HFFc6 (cell line): ENCODE measurements at regions not wholly inside any gene's neighbourhood (a gene's known extent, or its start where the extent isn't known, plus 50 kb on each side); places are given as distances from the start of the nearest gene placed in this dataset.
"Not testable (repeated sequence)": the region's sequence is repeated elsewhere in the genome, so short reads cannot be mapped to it uniquely, and the experiment has no call there.

Source experiments
- DNase-seq: peaks from one replicate; pipeline ENCODE4 v3.0.0-alpha.2; 2018
- H3K27ac Mint-ChIP-seq: 2 replicates; pipeline ENCODE4 v1.8.0; 2020; ENCODE audit warnings: mild to moderate bottlenecking, mixed read lengths
- H3K27me3 Mint-ChIP-seq: 2 replicates; pipeline ENCODE4 v1.8.0; 2021; ENCODE audit warnings: mild to moderate bottlenecking, moderate library complexity, mixed read lengths; ENCODE audit not compliant: insufficient read depth
- H3K36me3 Mint-ChIP-seq: 2 replicates; pipeline ENCODE4 v1.8.0; 2021; ENCODE audit warnings: low read depth, mixed read lengths
- H3K4me1 Mint-ChIP-seq: 2 replicates; pipeline ENCODE4 v1.8.0; 2020; ENCODE audit warnings: low read depth, mixed read lengths
- H3K4me3 Mint-ChIP-seq: 2 replicates; pipeline ENCODE4 v1.8.0; 2020; ENCODE audit warnings: mild to moderate bottlenecking, moderate library complexity, mixed read lengths
- H3K9me3 Mint-ChIP-seq: 2 replicates; pipeline ENCODE4 v1.8.0; 2020; ENCODE audit warnings: mild to moderate bottlenecking, mixed read lengths
- CTCF ChIP-seq: fragments of 200-600 bp; sonication (generic); IDR thresholded peaks from 2 replicates; pipeline ENCODE4 v1.5.0; 2021; ENCODE audit warnings: antibody characterized with exemption, mild to moderate bottlenecking

- Mint-ChIP-seq H3K36me3 (no peaks in the 10 kb centered on the region), H3K27ac (no peak overlapping the region), H3K27me3 (0 out of 2 replicates have a peak, but pooled peaks cover 1% of the 10 kb centered on the region), H3K9me3 (peaks cover 40% of the 10 kb centered on the region), H3K4me3 (no peak overlapping the region), H3K4me1 (no peaks in the 10 kb centered on the region)
- DNase-seq = no peak
- no peak for TF ChIP-seq CTCF
Measured at GRCh38 chr4:82126512-82127040, 247.2 kb downstream of the HNRNPD start.

- DNase-seq = no peak
- H3K36me3 Mint-ChIP-seq = no peaks in the 10 kb centered on the region
- H3K27me3 Mint-ChIP-seq = 0 out of 2 replicates have a peak, but pooled peaks cover 1% of the 10 kb centered on the region
- H3K4me1 Mint-ChIP-seq = no peaks in the 10 kb centered on the region
- TF ChIP-seq CTCF = no peak
- peaks cover 40% of the 10 kb centered on the region for H3K9me3 Mint-ChIP-seq
- H3K4me3 Mint-ChIP-seq = no peak overlapping the region
- H3K27ac Mint-ChIP-seq = no peak overlapping the region
Measured at GRCh38 chr4:82125787-82126297, 247.9 kb downstream of the HNRNPD start.

- H3K27ac Mint-ChIP-seq = no peak overlapping the region
- no peak for DNase-seq
- no peaks in the 10 kb centered on the region for H3K4me1 Mint-ChIP-seq
- no peak for TF ChIP-seq CTCF
- peaks cover 40% of the 10 kb centered on the region for H3K9me3 Mint-ChIP-seq
- H3K27me3 Mint-ChIP-seq = 0 out of 2 replicates have a peak, but pooled peaks cover 1% of the 10 kb centered on the region
- H3K4me3 Mint-ChIP-seq = no peak overlapping the region
- H3K36me3 Mint-ChIP-seq = no peaks in the 10 kb centered on the region
Measured at GRCh38 chr4:82124932-82125786, 248.6 kb downstream of the HNRNPD start.

GRCh38 chr4:82124365-82124764, 249.4 kb downstream of the HNRNPD start:
- H3K27me3 Mint-ChIP-seq = 0 out of 2 replicates have a peak, but pooled peaks cover 1% of the 10 kb centered on the region

GRCh38 chr4:82123934-82124333, 249.9 kb downstream of the HNRNPD start:
- H3K9me3 Mint-ChIP-seq = peaks cover 39% of the 10 kb centered on the region
- H3K36me3 Mint-ChIP-seq = no peaks in the 10 kb centered on the region
- H3K27me3 Mint-ChIP-seq = 0 out of 2 replicates have a peak, but pooled peaks cover 1% of the 10 kb centered on the region

More at GRCh38 chr4:82124365-82124764, 249.4 kb downstream of the HNRNPD start:
- Mint-ChIP-seq H3K4me1 (no peaks in the 10 kb centered on the region), H3K9me3 (peaks cover 40% of the 10 kb centered on the region), H3K4me3 (no peak overlapping the region), H3K36me3 (no peaks in the 10 kb centered on the region), H3K27ac (no peak overlapping the region)
- no peak for DNase-seq
- no peak for TF ChIP-seq CTCF

GRCh38 chr4:82115183-82115582, 258.6 kb downstream of the HNRNPD start:
- peaks cover 24% of the 10 kb centered on the region for H3K9me3 Mint-ChIP-seq
- not testable (repeated sequence) for H3K27me3 Mint-ChIP-seq, H3K36me3 Mint-ChIP-seq, H3K4me3 Mint-ChIP-seq, DNase-seq, H3K4me1 Mint-ChIP-seq, H3K27ac Mint-ChIP-seq

More at GRCh38 chr4:82123934-82124333, 249.9 kb downstream of the HNRNPD start:
- TF ChIP-seq CTCF = no peak
- H3K4me1 Mint-ChIP-seq = no peaks in the 10 kb centered on the region
- H3K4me3 Mint-ChIP-seq = no peak overlapping the region
- no peak for DNase-seq
- no peak overlapping the region for H3K27ac Mint-ChIP-seq
